ENCODE measurements at regions not wholly inside any gene's neighbourhood (a gene's known extent, or its start where the extent isn't known, plus 50 kb on each side); places are given as distances from the start of the nearest gene placed in this dataset.

DNA sequence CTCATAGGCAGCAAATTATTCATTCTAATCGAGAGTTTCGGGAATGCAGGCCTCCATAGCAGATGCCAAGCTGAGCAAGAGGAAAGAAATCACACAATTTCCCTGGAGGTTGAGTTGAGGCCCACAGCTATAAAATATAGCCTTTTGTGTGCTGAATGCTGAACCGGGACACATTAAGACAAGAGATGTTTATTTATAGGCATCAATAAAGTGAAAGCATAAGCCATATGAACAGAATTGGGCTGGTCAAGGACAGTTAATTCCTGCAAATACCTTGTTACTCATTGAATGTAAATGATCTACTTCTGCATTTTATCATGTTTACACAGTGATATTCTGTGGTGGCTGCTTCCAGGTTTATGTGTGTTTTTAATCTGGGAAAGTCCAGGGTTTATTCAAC, 461.7 kb downstream of the KLF12 start:
- Histone ChIP-seq H3K36me3 (no peaks in the 10 kb centered on the region), H3K27ac (replicated peaks in 1 of 4) (no peak overlapping the region), H3K9me3 (no peaks in the 10 kb centered on the region), H3K27me3 (no peaks in the 10 kb centered on the region), H3K4me3 (no peak overlapping the region), H3K4me1 (no peaks in the 10 kb centered on the region)
- no peak for DNase-seq (ENCODE audit: extremely low spot score)
- WGBS = 73% methylated on average over 3 of the region's 3 CpGs
- intact Hi-C loops (cut with DNase I) = no loop called here
- TF ChIP-seq POLR2A (IDR thresholded peaks at IDR 0.05; ENCODE audit: low read depth) (no peak), CTCF (IDR thresholded peaks at IDR 0.05) (no peak), EP300 (IDR thresholded peaks at IDR 0.05) (no peak), POLR2AphosphoS5 (IDR thresholded peaks at IDR 0.05) (no peak)

- Histone ChIP-seq H3K9me3 (no peaks in the 10 kb centered on the region), H3K27me3 (no peaks in the 10 kb centered on the region), H3K4me3 (no peak overlapping the region), H3K4me1 (no peaks in the 10 kb centered on the region), H3K36me3 (no peaks in the 10 kb centered on the region), H3K27ac (replicated peaks in 1 of 4) (no peak overlapping the region)
- no peak for DNase-seq (ENCODE audit: extremely low spot score)
- intact Hi-C loops (cut with DNase I) = no loop called here
- WGBS = 96% methylated on average over 5 of the region's 5 CpGs
- TF ChIP-seq CTCF (IDR thresholded peaks at IDR 0.05) (no peak), EP300 (IDR thresholded peaks at IDR 0.05) (no peak), POLR2AphosphoS5 (IDR thresholded peaks at IDR 0.05) (no peak), POLR2A (IDR thresholded peaks at IDR 0.05; ENCODE audit: low read depth) (no peak)
Measured at GRCh38 chr13:73671732-73672131, 462.5 kb downstream of the KLF12 start.

DNA sequence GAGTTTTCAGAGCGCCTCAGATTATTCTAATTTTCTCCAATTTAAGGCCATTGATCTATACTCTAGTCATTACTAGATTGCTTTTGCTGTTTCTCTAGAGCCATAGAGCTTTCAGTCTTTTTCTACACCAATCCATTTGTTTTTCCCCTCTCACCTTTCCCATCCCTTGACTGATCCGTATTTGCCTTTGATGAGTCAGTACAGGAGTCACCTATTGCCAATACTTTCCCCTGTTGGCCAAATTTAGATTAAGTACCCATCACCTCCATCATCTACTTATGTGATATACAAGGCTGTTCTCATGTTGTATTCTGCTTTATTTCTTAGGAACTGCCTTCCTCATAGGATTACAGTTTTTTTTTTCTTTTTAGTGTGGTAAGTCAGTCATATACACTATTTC, 463.2 kb downstream of the KLF12 start:
- Histone ChIP-seq H3K27me3 (no peaks in the 10 kb centered on the region), H3K9me3 (no peaks in the 10 kb centered on the region), H3K27ac (replicated peaks in 1 of 4) (no peak overlapping the region), H3K4me1 (no peaks in the 10 kb centered on the region), H3K36me3 (no peaks in the 10 kb centered on the region), H3K4me3 (no peak overlapping the region)
- 93% methylated on average over 2 of the region's 2 CpGs for WGBS
- intact Hi-C loops (cut with DNase I) = no loop called here
- no peak for DNase-seq (ENCODE audit: extremely low spot score)
- no peak for TF ChIP-seq POLR2A (IDR thresholded peaks at IDR 0.05; ENCODE audit: low read depth)
- TF ChIP-seq POLR2AphosphoS5 (IDR thresholded peaks at IDR 0.05) = no peak
- no peak for TF ChIP-seq CTCF (IDR thresholded peaks at IDR 0.05)

GRCh38 chr13:73667756-73668155, 466.4 kb downstream of the KLF12 start:
- no peak for TF ChIP-seq POLR2A (IDR thresholded peaks at IDR 0.05; ENCODE audit: low read depth)
- TF ChIP-seq EP300 (IDR thresholded peaks at IDR 0.05) = no peak
- no peak for TF ChIP-seq CTCF (IDR thresholded peaks at IDR 0.05)
- TF ChIP-seq POLR2AphosphoS5 (IDR thresholded peaks at IDR 0.05) = no peak
- H3K27me3 ChIP-seq = no peaks in the 10 kb centered on the region
- H3K4me3 ChIP-seq = no peak overlapping the region
- H3K27ac ChIP-seq (replicated peaks in 1 of 4) = no peak overlapping the region
- no peak for DNase-seq (ENCODE audit: extremely low spot score)
- H3K9me3 ChIP-seq = no peaks in the 10 kb centered on the region
- no peaks in the 10 kb centered on the region for H3K4me1 ChIP-seq
- no peaks in the 10 kb centered on the region for H3K36me3 ChIP-seq
- intact Hi-C loops (cut with DNase I) = no loop called here
- 94% methylated on average over 3 of the region's 3 CpGs for WGBS

GRCh38 chr13:73665261-73665660, 468.9 kb downstream of the KLF12 start:
- Histone ChIP-seq H3K27me3 (no peaks in the 10 kb centered on the region), H3K4me3 (no peak overlapping the region), H3K36me3 (no peaks in the 10 kb centered on the region), H3K4me1 (no peaks in the 10 kb centered on the region), H3K9me3 (no peaks in the 10 kb centered on the region), H3K27ac (replicated peaks in 1 of 4) (no peak overlapping the region)
- intact Hi-C loops (cut with DNase I) = no loop called here
- no peak for TF ChIP-seq EP300 (IDR thresholded peaks at IDR 0.05)
- no peak for TF ChIP-seq POLR2AphosphoS5 (IDR thresholded peaks at IDR 0.05)
- TF ChIP-seq POLR2A (IDR thresholded peaks at IDR 0.05; ENCODE audit: low read depth) = no peak
- TF ChIP-seq CTCF (IDR thresholded peaks at IDR 0.05) = no peak
- 51% methylated on average over 2 of the region's 2 CpGs for WGBS
- DNase-seq (ENCODE audit: extremely low spot score) = no peak

All from esophagus muscularis mucosa (tissue), 4 donors.